GM23338 (cell line): ENCODE measurements at regions not wholly inside any gene's neighbourhood (a gene's known extent, or its start where the extent isn't known, plus 50 kb on each side); places are given as distances from the start of the nearest gene placed in this dataset.

Source experiments
- ATAC-seq: fragments of 200-7000 bp; cut with Tn5 transposase; 3 replicates; pipeline ENCODE4 v1.9.1; 2020
- DNase-seq: peaks from one replicate; pipeline ENCODE4 v3.0.0-alpha.2; 2015; ENCODE audit warnings: low spot score
- H2AFZ ChIP-seq: fragments of 200-600 bp; sonication (generic); 2 replicates; pipeline ENCODE4 v1.8.0; 2016; ENCODE audit warnings: antibody characterized with exemption, mild to moderate bottlenecking, moderate library complexity
- H3F3A ChIP-seq: fragments of 200-600 bp; sonication (generic); replicated peaks from 2 replicates; pipeline ENCODE4 v1.8.0; 2017; ENCODE audit warnings: antibody characterized with exemption, mixed run types, low read depth
- H3K27ac ChIP-seq: fragments of 200-600 bp; sonication (generic); 2 replicates; pipeline ENCODE4 v1.6.1; 2016; ENCODE audit warnings: low read depth
- H3K27me3 ChIP-seq: fragments of 200-600 bp; sonication (generic); 2 replicates; pipeline ENCODE4 v1.8.0; 2016; ENCODE audit warnings: mild to moderate bottlenecking, mixed run types, moderate library complexity; ENCODE audit not compliant: insufficient read depth
- H3K36me3 ChIP-seq: fragments of 200-600 bp; sonication (generic); 2 replicates; pipeline ENCODE4 v1.8.0; 2016; ENCODE audit warnings: mild to moderate bottlenecking; ENCODE audit not compliant: insufficient read depth
- H3K4me1 ChIP-seq: fragments of 200-600 bp; sonication (generic); 2 replicates; pipeline ENCODE4 v1.8.0; 2016; ENCODE audit warnings: mild to moderate bottlenecking, moderate library complexity; ENCODE audit not compliant: insufficient read depth
- H3K4me2 ChIP-seq: fragments of 200-600 bp; sonication (generic); 2 replicates; pipeline ENCODE4 v1.7.1; 2017; ENCODE audit warnings: mixed run types
- H3K4me3 ChIP-seq: fragments of 200-600 bp; sonication (generic); 2 replicates; pipeline ENCODE4 v1.6.1; 2016; ENCODE audit warnings: mixed run types
- H3K79me2 ChIP-seq: fragments of 200-600 bp; sonication (generic); replicated peaks from 2 replicates; pipeline ENCODE4 v1.8.0; 2017; ENCODE audit warnings: mild to moderate bottlenecking; ENCODE audit not compliant: insufficient read depth
- H3K9me2 ChIP-seq: fragments of 200-600 bp; sonication (generic); 2 replicates; pipeline ENCODE4 v1.8.0; 2017; ENCODE audit not compliant: insufficient read depth
- H4K20me1 ChIP-seq: fragments of 200-600 bp; sonication (generic); replicated peaks from 2 replicates; pipeline ENCODE4 v1.8.0; 2017; ENCODE audit warnings: mild to moderate bottlenecking; ENCODE audit not compliant: insufficient read depth
- H3K27ac Mint-ChIP-seq: 2 replicates; pipeline ENCODE4 v1.8.0; 2020; ENCODE audit warnings: inconsistent platforms, mild to moderate bottlenecking, moderate library complexity, mixed read lengths
- H3K27me3 Mint-ChIP-seq: 3 replicates; pipeline ENCODE4 v1.8.0; 2022; ENCODE audit warnings: low read depth, mild to moderate bottlenecking, moderate library complexity, mixed read lengths, inconsistent platforms; ENCODE audit not compliant: insufficient read depth, poor library complexity
- H3K36me3 Mint-ChIP-seq: 3 replicates; pipeline ENCODE4 v1.8.0; 2021; ENCODE audit warnings: low read depth, mild to moderate bottlenecking, inconsistent platforms, moderate library complexity, mixed read lengths
- H3K4me1 Mint-ChIP-seq: 3 replicates; pipeline ENCODE4 v1.8.0; 2020; ENCODE audit warnings: mild to moderate bottlenecking, inconsistent platforms, mixed read lengths
- H3K4me3 Mint-ChIP-seq: 3 replicates; pipeline ENCODE4 v1.8.0; 2021; ENCODE audit warnings: moderate library complexity, mild to moderate bottlenecking, inconsistent platforms, mixed read lengths
- H3K9me3 Mint-ChIP-seq: 3 replicates; pipeline ENCODE4 v1.8.0; 2020; ENCODE audit warnings: moderate library complexity, mild to moderate bottlenecking, inconsistent platforms, mixed read lengths
- CREB1 ChIP-seq: fragments of 250-450 bp; sonication (Bioruptor Pico); IDR thresholded peaks from 2 replicates; pipeline ENCODE4 v1.5.0; 2020; ENCODE audit warnings: low read depth, mild to moderate bottlenecking, moderate library complexity
- EZH2 ChIP-seq: fragments of 200-600 bp; sonication (generic); IDR thresholded peaks from one replicate; pipeline ENCODE4 v1.8.0; 2017; ENCODE audit warnings: antibody characterized with exemption, mild to moderate bottlenecking, low read depth; ENCODE audit not compliant: unreplicated experiment
- EZH2phosphoT487 ChIP-seq: fragments of 200-600 bp; sonication (generic); IDR thresholded peaks from one replicate; pipeline ENCODE4 v1.8.1; 2018; ENCODE audit warnings: antibody characterized with exemption; ENCODE audit not compliant: unreplicated experiment
- NANOG ChIP-seq: IDR thresholded peaks from 2 replicates; pipeline ENCODE4 v1.6.1; 2016; ENCODE audit warnings: antibody characterized with exemption, borderline replicate concordance
- POLR2AphosphoS5 ChIP-seq: IDR thresholded peaks from 2 replicates; pipeline ENCODE4 v1.6.1; 2016; ENCODE audit warnings: antibody characterized with exemption, low read depth
- STAT1 ChIP-seq: IDR thresholded peaks from one replicate; pipeline ENCODE4 v1.6.1; 2016; ENCODE audit warnings: antibody characterized with exemption; ENCODE audit not compliant: unreplicated experiment
- ZNF114 ChIP-seq: fragments of 250-450 bp; sonication (Bioruptor Pico); IDR thresholded peaks from 2 replicates; pipeline ENCODE4 v1.5.0; 2020; ENCODE audit warnings: mild to moderate bottlenecking, moderate library complexity
- ZNF331 ChIP-seq: fragments of 250-450 bp; sonication (Bioruptor Pico); IDR thresholded peaks from 2 replicates; pipeline ENCODE4 v1.5.0; 2020; ENCODE audit warnings: low read depth, mild to moderate bottlenecking, moderate library complexity
- TF ChIP-seq, protein P1 (sequence below), 2 experiments: fragments of 200-600 bp in 1 of 2; sonication (generic) in 1 of 2; conservative IDR thresholded peaks; 2 replicates each; pipeline versions ENCODE4 v1.5.1 to v1.6.1; 2016 to 2017; ENCODE audit warnings: antibody characterized with exemption in 2 of 2, low read depth in 2 of 2, mild to moderate bottlenecking in 2 of 2, moderate library complexity in 1 of 2
- TF ChIP-seq, protein P2 (sequence below): IDR thresholded peaks from 2 replicates; pipeline ENCODE4 v1.6.1; 2016; ENCODE audit warnings: antibody characterized with exemption
- TF ChIP-seq, protein P3 (sequence below): IDR thresholded peaks from one replicate; pipeline ENCODE4 v1.6.1; 2018; ENCODE audit warnings: antibody characterized with exemption; ENCODE audit not compliant: unreplicated experiment
- TF ChIP-seq, protein P4 (sequence below): fragments of 250-450 bp; sonication (Bioruptor Pico); IDR thresholded peaks from 2 replicates; pipeline ENCODE4 v1.5.0; 2020; ENCODE audit warnings: mild to moderate bottlenecking, moderate library complexity

DNA sequence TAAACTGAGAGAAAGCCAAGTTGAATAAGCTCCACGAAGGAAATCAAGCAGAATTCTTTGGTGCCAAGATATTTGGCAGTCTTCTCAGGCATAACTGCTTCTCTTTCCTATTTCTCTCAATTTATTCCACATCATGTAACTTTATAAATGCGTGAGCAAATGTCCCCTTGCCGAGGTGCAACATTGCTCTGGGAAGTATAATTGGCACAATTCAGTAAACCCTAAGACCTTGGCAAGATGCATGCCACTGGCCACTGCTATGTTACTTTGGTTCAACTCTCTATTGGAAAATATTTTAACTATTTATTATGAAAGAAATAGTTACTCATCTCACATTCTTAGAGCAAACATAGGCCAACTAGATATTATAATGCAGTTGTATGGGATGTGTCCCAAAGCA lies 170.2 kb downstream of the SUCNR1 start:
- no peaks in the 10 kb centered on the region for H3K79me2 ChIP-seq
- TF ChIP-seq NANOG = no peak
- TF ChIP-seq, protein P1, sequence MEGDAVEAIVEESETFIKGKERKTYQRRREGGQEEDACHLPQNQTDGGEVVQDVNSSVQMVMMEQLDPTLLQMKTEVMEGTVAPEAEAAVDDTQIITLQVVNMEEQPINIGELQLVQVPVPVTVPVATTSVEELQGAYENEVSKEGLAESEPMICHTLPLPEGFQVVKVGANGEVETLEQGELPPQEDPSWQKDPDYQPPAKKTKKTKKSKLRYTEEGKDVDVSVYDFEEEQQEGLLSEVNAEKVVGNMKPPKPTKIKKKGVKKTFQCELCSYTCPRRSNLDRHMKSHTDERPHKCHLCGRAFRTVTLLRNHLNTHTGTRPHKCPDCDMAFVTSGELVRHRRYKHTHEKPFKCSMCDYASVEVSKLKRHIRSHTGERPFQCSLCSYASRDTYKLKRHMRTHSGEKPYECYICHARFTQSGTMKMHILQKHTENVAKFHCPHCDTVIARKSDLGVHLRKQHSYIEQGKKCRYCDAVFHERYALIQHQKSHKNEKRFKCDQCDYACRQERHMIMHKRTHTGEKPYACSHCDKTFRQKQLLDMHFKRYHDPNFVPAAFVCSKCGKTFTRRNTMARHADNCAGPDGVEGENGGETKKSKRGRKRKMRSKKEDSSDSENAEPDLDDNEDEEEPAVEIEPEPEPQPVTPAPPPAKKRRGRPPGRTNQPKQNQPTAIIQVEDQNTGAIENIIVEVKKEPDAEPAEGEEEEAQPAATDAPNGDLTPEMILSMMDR (conservative IDR thresholded peaks at IDR 0.05; ENCODE audit: low read depth in 2 of 2) = no peak
- TF ChIP-seq, protein P2, sequence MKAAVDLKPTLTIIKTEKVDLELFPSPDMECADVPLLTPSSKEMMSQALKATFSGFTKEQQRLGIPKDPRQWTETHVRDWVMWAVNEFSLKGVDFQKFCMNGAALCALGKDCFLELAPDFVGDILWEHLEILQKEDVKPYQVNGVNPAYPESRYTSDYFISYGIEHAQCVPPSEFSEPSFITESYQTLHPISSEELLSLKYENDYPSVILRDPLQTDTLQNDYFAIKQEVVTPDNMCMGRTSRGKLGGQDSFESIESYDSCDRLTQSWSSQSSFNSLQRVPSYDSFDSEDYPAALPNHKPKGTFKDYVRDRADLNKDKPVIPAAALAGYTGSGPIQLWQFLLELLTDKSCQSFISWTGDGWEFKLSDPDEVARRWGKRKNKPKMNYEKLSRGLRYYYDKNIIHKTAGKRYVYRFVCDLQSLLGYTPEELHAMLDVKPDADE = no peak
- TF ChIP-seq EZH2 = no peak
- TF ChIP-seq, protein P3, sequence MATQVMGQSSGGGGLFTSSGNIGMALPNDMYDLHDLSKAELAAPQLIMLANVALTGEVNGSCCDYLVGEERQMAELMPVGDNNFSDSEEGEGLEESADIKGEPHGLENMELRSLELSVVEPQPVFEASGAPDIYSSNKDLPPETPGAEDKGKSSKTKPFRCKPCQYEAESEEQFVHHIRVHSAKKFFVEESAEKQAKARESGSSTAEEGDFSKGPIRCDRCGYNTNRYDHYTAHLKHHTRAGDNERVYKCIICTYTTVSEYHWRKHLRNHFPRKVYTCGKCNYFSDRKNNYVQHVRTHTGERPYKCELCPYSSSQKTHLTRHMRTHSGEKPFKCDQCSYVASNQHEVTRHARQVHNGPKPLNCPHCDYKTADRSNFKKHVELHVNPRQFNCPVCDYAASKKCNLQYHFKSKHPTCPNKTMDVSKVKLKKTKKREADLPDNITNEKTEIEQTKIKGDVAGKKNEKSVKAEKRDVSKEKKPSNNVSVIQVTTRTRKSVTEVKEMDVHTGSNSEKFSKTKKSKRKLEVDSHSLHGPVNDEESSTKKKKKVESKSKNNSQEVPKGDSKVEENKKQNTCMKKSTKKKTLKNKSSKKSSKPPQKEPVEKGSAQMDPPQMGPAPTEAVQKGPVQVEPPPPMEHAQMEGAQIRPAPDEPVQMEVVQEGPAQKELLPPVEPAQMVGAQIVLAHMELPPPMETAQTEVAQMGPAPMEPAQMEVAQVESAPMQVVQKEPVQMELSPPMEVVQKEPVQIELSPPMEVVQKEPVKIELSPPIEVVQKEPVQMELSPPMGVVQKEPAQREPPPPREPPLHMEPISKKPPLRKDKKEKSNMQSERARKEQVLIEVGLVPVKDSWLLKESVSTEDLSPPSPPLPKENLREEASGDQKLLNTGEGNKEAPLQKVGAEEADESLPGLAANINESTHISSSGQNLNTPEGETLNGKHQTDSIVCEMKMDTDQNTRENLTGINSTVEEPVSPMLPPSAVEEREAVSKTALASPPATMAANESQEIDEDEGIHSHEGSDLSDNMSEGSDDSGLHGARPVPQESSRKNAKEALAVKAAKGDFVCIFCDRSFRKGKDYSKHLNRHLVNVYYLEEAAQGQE = no peak
- no peak for TF ChIP-seq ZNF114 (CRISPR knock-in tag)
- TF ChIP-seq, protein P4, sequence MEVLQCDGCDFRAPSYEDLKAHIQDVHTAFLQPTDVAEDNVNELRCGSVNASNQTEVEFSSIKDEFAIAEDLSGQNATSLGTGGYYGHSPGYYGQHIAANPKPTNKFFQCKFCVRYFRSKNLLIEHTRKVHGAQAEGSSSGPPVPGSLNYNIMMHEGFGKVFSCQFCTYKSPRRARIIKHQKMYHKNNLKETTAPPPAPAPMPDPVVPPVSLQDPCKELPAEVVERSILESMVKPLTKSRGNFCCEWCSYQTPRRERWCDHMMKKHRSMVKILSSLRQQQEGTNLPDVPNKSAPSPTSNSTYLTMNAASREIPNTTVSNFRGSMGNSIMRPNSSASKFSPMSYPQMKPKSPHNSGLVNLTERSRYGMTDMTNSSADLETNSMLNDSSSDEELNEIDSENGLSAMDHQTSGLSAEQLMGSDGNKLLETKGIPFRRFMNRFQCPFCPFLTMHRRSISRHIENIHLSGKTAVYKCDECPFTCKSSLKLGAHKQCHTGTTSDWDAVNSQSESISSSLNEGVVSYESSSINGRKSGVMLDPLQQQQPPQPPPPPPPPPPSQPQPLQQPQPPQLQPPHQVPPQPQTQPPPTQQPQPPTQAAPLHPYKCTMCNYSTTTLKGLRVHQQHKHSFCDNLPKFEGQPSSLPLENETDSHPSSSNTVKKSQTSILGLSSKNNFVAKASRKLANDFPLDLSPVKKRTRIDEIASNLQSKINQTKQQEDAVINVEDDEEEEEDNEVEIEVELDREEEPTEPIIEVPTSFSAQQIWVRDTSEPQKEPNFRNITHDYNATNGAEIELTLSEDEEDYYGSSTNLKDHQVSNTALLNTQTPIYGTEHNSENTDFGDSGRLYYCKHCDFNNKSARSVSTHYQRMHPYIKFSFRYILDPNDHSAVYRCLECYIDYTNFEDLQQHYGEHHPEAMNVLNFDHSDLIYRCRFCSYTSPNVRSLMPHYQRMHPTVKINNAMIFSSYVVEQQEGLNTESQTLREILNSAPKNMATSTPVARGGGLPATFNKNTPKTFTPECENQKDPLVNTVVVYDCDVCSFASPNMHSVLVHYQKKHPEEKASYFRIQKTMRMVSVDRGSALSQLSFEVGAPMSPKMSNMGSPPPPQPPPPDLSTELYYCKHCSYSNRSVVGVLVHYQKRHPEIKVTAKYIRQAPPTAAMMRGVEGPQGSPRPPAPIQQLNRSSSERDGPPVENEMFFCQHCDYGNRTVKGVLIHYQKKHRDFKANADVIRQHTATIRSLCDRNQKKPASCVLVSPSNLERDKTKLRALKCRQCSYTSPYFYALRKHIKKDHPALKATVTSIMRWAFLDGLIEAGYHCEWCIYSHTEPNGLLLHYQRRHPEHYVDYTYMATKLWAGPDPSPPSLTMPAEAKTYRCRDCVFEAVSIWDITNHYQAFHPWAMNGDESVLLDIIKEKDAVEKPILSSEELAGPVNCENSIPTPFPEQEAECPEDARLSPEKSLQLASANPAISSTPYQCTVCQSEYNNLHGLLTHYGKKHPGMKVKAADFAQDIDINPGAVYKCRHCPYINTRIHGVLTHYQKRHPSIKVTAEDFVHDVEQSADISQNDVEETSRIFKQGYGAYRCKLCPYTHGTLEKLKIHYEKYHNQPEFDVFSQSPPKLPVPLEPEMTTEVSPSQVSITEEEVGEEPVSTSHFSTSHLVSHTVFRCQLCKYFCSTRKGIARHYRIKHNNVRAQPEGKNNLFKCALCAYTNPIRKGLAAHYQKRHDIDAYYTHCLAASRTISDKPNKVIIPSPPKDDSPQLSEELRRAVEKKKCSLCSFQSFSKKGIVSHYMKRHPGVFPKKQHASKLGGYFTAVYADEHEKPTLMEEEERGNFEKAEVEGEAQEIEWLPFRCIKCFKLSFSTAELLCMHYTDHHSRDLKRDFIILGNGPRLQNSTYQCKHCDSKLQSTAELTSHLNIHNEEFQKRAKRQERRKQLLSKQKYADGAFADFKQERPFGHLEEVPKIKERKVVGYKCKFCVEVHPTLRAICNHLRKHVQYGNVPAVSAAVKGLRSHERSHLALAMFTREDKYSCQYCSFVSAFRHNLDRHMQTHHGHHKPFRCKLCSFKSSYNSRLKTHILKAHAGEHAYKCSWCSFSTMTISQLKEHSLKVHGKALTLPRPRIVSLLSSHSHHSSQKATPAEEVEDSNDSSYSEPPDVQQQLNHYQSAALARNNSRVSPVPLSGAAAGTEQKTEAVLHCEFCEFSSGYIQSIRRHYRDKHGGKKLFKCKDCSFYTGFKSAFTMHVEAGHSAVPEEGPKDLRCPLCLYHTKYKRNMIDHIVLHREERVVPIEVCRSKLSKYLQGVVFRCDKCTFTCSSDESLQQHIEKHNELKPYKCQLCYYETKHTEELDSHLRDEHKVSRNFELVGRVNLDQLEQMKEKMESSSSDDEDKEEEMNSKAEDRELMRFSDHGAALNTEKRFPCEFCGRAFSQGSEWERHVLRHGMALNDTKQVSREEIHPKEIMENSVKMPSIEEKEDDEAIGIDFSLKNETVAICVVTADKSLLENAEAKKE = no peak
- no peak for TF ChIP-seq POLR2AphosphoS5
- TF ChIP-seq CREB1 (CRISPR knock-in tag) = no peak
- TF ChIP-seq STAT1 = no peak
- TF ChIP-seq ZNF331 (CRISPR knock-in tag) = no peak
- no peak for TF ChIP-seq EZH2phosphoT487
- no peak overlapping the region for H3K4me3 ChIP-seq
- H3K9me2 ChIP-seq = no peaks in the 10 kb centered on the region
- DNase-seq (no peak), ATAC-seq (no peak)
- no peak overlapping the region for H3K4me2 ChIP-seq
- H3K27ac ChIP-seq = no peak overlapping the region
- H3K9me3 Mint-ChIP-seq = peaks cover 14% of the 10 kb centered on the region; the same call in 2 of the 3 replicates
- H2AFZ ChIP-seq = no peak overlapping the region
- peaks cover 14% of the 10 kb centered on the region; the same call in 2 of the 3 replicates for H3K36me3 Mint-ChIP-seq
- H3K4me3 Mint-ChIP-seq = no peak overlapping the region
- no peaks in the 10 kb centered on the region for H3K4me1 Mint-ChIP-seq
- H3K27me3 Mint-ChIP-seq = peaks cover 3% of the 10 kb centered on the region
- H3K27ac Mint-ChIP-seq = no peak overlapping the region
- peaks cover 5% of the 10 kb centered on the region; the same call in 1 of the 2 replicates for H3K36me3 ChIP-seq
- no peaks in the 10 kb centered on the region for H3F3A ChIP-seq
- H3K27me3 ChIP-seq = no peaks in the 10 kb centered on the region
- H3K4me1 ChIP-seq = no peaks in the 10 kb centered on the region; the same call in 1 of the 2 replicates
- H4K20me1 ChIP-seq = no peaks in the 10 kb centered on the region
